T-cell (primary cell): ENCODE measurements at regions not wholly inside any gene's neighbourhood (a gene's known extent, or its start where the extent isn't known, plus 50 kb on each side); places are given as distances from the start of the nearest gene placed in this dataset.
"Not testable (repeated sequence)": the region's sequence is repeated elsewhere in the genome, so short reads cannot be mapped to it uniquely, and the experiment has no call there.

Experiments used
- ATAC-seq, 4 experiments: fragments of 200-7000 bp in 3 of 4; fragments of 150-1000 bp in 1 of 4; cut with Tn5 transposase; replicated peaks in 1 of 4; 1 replicate in 3 of 4; 2 replicates in 1 of 4; pipeline ENCODE4 v1.10.0; 2021; ENCODE audit warnings: moderate library complexity in 3 of 4, mild to moderate bottlenecking in 2 of 4, moderate number of reproducible peaks in 1 of 4
- CTCF ChIA-PET, 2 donors: fragments of 300-600 bp; sonication (Branson Sonifier 250); formaldehyde crosslinking; loops; one replicate each; lab custom pipeline; 2022; ENCODE audit warnings: antibody characterized with exemption in 2 of 2; lab: Charles Lee
- POLR2A ChIA-PET, 2 donors: fragments of 300-600 bp; sonication (Branson Sonifier 250); formaldehyde crosslinking; loops; one replicate each; lab custom pipeline; 2022; ENCODE audit warnings: antibody characterized with exemption in 2 of 2; lab: Charles Lee
- DNase-seq, 35 experiments: peaks; one replicate each; pipeline versions ENCODE4 v3.0.0 to v3.0.0-alpha.2; 2013 to 2023
- H3K27ac ChIP-seq: one replicate; pipeline ENCODE4 v1.5.1; 2013; ENCODE audit warnings: low read length
- H3K27me3 ChIP-seq, 2 experiments: replicated peaks in 1 of 2; 1 replicate in 1 of 2; 2 replicates in 1 of 2; pipeline versions ENCODE4 v1.6.1 to v1.7.0; 2013; ENCODE audit warnings: low read length in 1 of 2, mixed read lengths in 1 of 2; ENCODE audit not compliant: control insufficient read depth in 2 of 2, insufficient read depth in 2 of 2; ENCODE audit errors: extremely low read depth in 1 of 2
- H3K36me3 ChIP-seq, 2 donors: 1 replicate in 1 of 2; 2 replicates in 1 of 2; pipeline versions ENCODE4 v1.6.1 to v1.7.0; 2013; ENCODE audit warnings: low read length in 1 of 2; ENCODE audit not compliant: control insufficient read depth in 2 of 2, insufficient read depth in 1 of 2; ENCODE audit errors: extremely low read depth in 1 of 2
- H3K4me1 ChIP-seq, 2 experiments: 1 replicate in 1 of 2; 2 replicates in 1 of 2; pipeline versions ENCODE4 v1.6.1 to v1.7.0; 2013; ENCODE audit warnings: low read length in 2 of 2, mixed read lengths in 1 of 2; ENCODE audit not compliant: insufficient read depth in 2 of 2, control insufficient read depth in 1 of 2; ENCODE audit errors: extremely low read depth in 1 of 2
- H3K4me3 ChIP-seq, 2 donors: 1 replicate in 1 of 2; 2 replicates in 1 of 2; pipeline versions ENCODE4 v1.5.1 to v1.7.0; 2013; ENCODE audit warnings: mild to moderate bottlenecking in 2 of 2, low read length in 1 of 2, moderate library complexity in 1 of 2; ENCODE audit not compliant: control insufficient read depth in 1 of 2; ENCODE audit errors: extremely low read depth in 1 of 2
- H3K9me3 ChIP-seq: 2 replicates; pipeline ENCODE4 v1.7.0; 2013
- H3K27ac Mint-ChIP-seq, 2 donors: one replicate each; pipeline ENCODE4 v1.8.0; 2020 to 2021; ENCODE audit warnings: mild to moderate bottlenecking in 2 of 2, mixed read lengths in 2 of 2
- H3K27me3 Mint-ChIP-seq, 2 donors: one replicate each; pipeline ENCODE4 v1.8.0; 2021 to 2022; ENCODE audit warnings: mixed read lengths in 2 of 2
- H3K36me3 Mint-ChIP-seq: one replicate; pipeline ENCODE4 v1.8.0; 2021; ENCODE audit warnings: mixed read lengths
- H3K4me1 Mint-ChIP-seq, 3 donors: one replicate each; pipeline ENCODE4 v1.8.0; 2020 to 2022; ENCODE audit warnings: mixed read lengths in 3 of 3, mild to moderate bottlenecking in 1 of 3
- H3K4me3 Mint-ChIP-seq, 3 donors: one replicate each; pipeline ENCODE4 v1.8.0; 2020 to 2022; ENCODE audit warnings: mild to moderate bottlenecking in 3 of 3, mixed read lengths in 3 of 3, moderate library complexity in 3 of 3
- H3K9me3 Mint-ChIP-seq, 3 donors: one replicate each; pipeline ENCODE4 v1.8.0; 2020 to 2022; ENCODE audit warnings: mixed read lengths in 3 of 3
- WGBS: methylation state at CpG from one replicate; pipeline ENCODE4 v1.1.5; 2013; ENCODE audit warnings: missing lambda C conversion rate; ENCODE audit not compliant: insufficient coverage; 5-methylcytosine and 5-hydroxymethylcytosine counted together

DNA sequence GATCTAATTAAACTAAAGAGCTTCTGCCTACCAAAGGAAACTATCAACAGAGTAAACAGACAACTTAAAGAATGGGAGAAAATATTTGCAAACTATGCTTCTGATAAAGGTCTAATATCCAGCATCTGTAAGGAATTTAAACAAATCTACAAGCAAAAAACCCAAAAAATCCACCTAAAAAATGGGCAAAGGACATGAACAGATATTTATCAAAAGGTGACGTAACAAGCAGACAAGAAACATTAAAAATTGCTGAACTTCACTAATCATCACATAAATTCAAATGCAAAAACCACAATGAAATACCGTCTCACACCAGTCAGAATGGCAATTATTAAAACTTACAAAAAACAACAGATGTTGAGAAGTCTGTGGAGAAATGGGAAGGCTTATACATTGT, 498.6 kb upstream of the TPTE start:
- H3K4me3 ChIP-seq, H3K27ac Mint-ChIP-seq, H3K36me3 Mint-ChIP-seq, H3K27ac ChIP-seq, POLR2A ChIA-PET, H3K9me3 ChIP-seq, H3K4me1 Mint-ChIP-seq, H3K27me3 ChIP-seq, H3K4me1 ChIP-seq, H3K36me3 ChIP-seq, ATAC-seq, H3K4me3 Mint-ChIP-seq, CTCF ChIA-PET, H3K27me3 Mint-ChIP-seq, DNase-seq: not testable (repeated sequence)
- WGBS, result no CpG with 5 or more reads among the region's 2 CpGs
- peaks cover 6 to 14% (median 10%) of the 10 kb centered on the region in 3 donors for H3K9me3 Mint-ChIP-seq
